ENCODE measurements at regions not wholly inside any gene's neighbourhood (a gene's known extent, or its start where the extent isn't known, plus 50 kb on each side); places are given as distances from the start of the nearest gene placed in this dataset.
"Not testable (repeated sequence)": the region's sequence is repeated elsewhere in the genome, so short reads cannot be mapped to it uniquely, and the experiment has no call there.

GRCh38 chr16:10275214-10275996 is 93.2 kb upstream of the GRIN2A start:
- not testable (repeated sequence) for DNase-seq

- DNase-seq = no peak
These were observed 95.4 kb upstream of the GRIN2A start for GRCh38 chr16:10277597-10277996.

- no peak for DNase-seq
These were observed 98.3 kb upstream of the GRIN2A start for GRCh38 chr16:10280262-10281170.

GRCh38 chr16:10282367-10282766 is 100.1 kb upstream of the GRIN2A start:
- DNase-seq = no peak

GRCh38 chr16:10283246-10283645 is 101.0 kb upstream of the GRIN2A start:
- DNase-seq = not testable (repeated sequence)

GRCh38 chr16:10290467-10291105 is 95.3 kb upstream of the ATF7IP2 start:
- DNase-seq = not testable (repeated sequence)

- DNase-seq = not testable (repeated sequence)
These were observed 93.7 kb upstream of the ATF7IP2 start for GRCh38 chr16:10292197-10292596.

- DNase-seq = not testable (repeated sequence)
These were observed 92.9 kb upstream of the ATF7IP2 start for GRCh38 chr16:10292976-10293375.

- not testable (repeated sequence) for DNase-seq
These were observed 91.7 kb upstream of the ATF7IP2 start for GRCh38 chr16:10294153-10294552.

GRCh38 chr16:10296956-10297340 is 88.9 kb upstream of the ATF7IP2 start:
- DNase-seq = no peak

GRCh38 chr16:10297341-10298006 is 88.4 kb upstream of the ATF7IP2 start:
- no peak for DNase-seq

- no peak for DNase-seq
These were observed 85.0 kb upstream of the ATF7IP2 start for GRCh38 chr16:10300905-10301304.

- not testable (repeated sequence) for DNase-seq
These were observed 84.3 kb upstream of the ATF7IP2 start for GRCh38 chr16:10301547-10301946.

- no peak for DNase-seq
These were observed 79.9 kb upstream of the ATF7IP2 start for GRCh38 chr16:10305912-10306311.

GRCh38 chr16:10308305-10309193 is 77.3 kb upstream of the ATF7IP2 start:
- DNase-seq = no peak

GRCh38 chr16:10309271-10309932 is 76.5 kb upstream of the ATF7IP2 start:
- DNase-seq = no peak

GRCh38 chr16:10312008-10312407 is 73.9 kb upstream of the ATF7IP2 start:
- no peak for DNase-seq

GRCh38 chr16:10312784-10313724 is 72.8 kb upstream of the ATF7IP2 start:
- DNase-seq = no peak

- DNase-seq = no peak
These were observed 71.5 kb upstream of the ATF7IP2 start for GRCh38 chr16:10314317-10314716.

- no peak for DNase-seq
These were observed 71.0 kb upstream of the ATF7IP2 start for GRCh38 chr16:10314811-10315210.

Measured in activated CD4-positive, alpha-beta T cell treated with anti-CD3 and anti-CD28 coated beads for 1 hour (primary cell).